HFF-Myc (cell line): ENCODE measurements at regions not wholly inside any gene's neighbourhood (a gene's known extent, or its start where the extent isn't known, plus 50 kb on each side); places are given as distances from the start of the nearest gene placed in this dataset.

Source experiments
- DNase-seq: peaks from one replicate; pipeline ENCODE4 v3.0.0-alpha.2; 2011; ENCODE audit warnings: low read depth; ENCODE audit errors: extremely low read depth
- H3K4me3 ChIP-seq: replicated peaks from 2 replicates; pipeline ENCODE4 v1.5.1; 2011; ENCODE audit warnings: low read depth, mild to moderate bottlenecking, control low read depth, low read length
- TF ChIP-seq, protein P1 (sequence below): IDR thresholded peaks from 2 replicates; pipeline ENCODE4 v1.5.1; 2012; ENCODE audit warnings: mild to moderate bottlenecking, low read depth, low read length, control low read depth; ENCODE audit errors: missing control alignments

DNA sequence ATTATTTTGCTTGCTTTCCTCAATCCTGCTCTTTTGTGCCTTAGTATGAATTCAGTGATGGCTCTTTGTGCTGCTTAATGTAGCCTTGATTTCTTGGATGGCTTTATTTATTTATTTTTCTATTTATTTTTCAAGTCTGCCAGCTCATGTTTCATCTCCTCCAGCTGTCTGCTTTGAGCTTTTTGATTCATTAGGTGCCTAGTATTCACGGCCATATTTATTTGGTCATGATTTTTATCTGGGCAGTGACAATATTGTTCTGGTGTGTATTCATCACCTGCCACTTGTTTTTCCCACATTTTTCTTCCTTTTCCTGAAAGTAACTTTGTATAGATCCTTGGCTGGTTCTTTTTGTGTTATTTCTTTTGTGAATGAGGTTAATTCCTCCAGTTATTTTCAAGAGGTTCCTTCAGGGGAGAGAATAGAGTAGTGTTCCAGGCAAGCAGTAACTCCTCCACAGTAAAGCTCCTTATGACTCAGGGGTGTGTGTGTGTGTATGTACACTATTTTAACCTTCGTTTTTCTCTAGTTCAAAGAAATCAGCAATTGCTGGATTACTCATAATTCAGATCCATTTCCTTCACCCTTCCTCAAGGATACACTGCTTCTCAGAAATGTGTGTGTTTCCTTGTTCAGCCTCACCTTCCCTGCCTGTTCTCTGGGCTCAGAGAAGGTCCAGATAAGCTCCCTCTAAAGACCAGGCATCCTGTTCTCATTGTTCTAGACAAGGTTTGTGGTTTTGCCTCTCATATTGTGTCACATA is 51.6 kb upstream of the PMCH start:
- TF ChIP-seq, protein P1, sequence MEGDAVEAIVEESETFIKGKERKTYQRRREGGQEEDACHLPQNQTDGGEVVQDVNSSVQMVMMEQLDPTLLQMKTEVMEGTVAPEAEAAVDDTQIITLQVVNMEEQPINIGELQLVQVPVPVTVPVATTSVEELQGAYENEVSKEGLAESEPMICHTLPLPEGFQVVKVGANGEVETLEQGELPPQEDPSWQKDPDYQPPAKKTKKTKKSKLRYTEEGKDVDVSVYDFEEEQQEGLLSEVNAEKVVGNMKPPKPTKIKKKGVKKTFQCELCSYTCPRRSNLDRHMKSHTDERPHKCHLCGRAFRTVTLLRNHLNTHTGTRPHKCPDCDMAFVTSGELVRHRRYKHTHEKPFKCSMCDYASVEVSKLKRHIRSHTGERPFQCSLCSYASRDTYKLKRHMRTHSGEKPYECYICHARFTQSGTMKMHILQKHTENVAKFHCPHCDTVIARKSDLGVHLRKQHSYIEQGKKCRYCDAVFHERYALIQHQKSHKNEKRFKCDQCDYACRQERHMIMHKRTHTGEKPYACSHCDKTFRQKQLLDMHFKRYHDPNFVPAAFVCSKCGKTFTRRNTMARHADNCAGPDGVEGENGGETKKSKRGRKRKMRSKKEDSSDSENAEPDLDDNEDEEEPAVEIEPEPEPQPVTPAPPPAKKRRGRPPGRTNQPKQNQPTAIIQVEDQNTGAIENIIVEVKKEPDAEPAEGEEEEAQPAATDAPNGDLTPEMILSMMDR = no peak
- DNase-seq = no peak
- no peak overlapping the region for H3K4me3 ChIP-seq
